Lower leg skin (tissue), 4 donors: ENCODE measurements at regions not wholly inside any gene's neighbourhood (a gene's known extent, or its start where the extent isn't known, plus 50 kb on each side); places are given as distances from the start of the nearest gene placed in this dataset.

Experiments used
- DNase-seq, 2 donors: peaks; one replicate each; pipeline ENCODE4 v3.0.0-alpha.2; 2019; ENCODE audit warnings: low spot score in 2 of 2
- H3K4me3 ChIP-seq: fragments of 200-600 bp; sonication (generic); 2 replicates; pipeline ENCODE4 v1.5.1; 2017; ENCODE audit warnings: mild to moderate bottlenecking, low read depth; ENCODE audit not compliant: poor library complexity, severe bottlenecking
- CTCF ChIP-seq, 3 donors: fragments of 450-650 bp; IDR thresholded peaks; one replicate each; pipeline ENCODE4 v1.5.1; 2016; ENCODE audit warnings: antibody characterized with exemption in 3 of 3, mild to moderate bottlenecking in 3 of 3, moderate library complexity in 2 of 3
- POLR2A ChIP-seq, 2 donors: fragments of 450-650 bp; IDR thresholded peaks; one replicate each; pipeline ENCODE4 v1.6.1; 2016 to 2017; ENCODE audit warnings: antibody characterized with exemption in 2 of 2, mild to moderate bottlenecking in 1 of 2, moderate library complexity in 1 of 2
- WGBS, 2 donors: methylation state at CpG; one replicate each; pipeline ENCODE4 v1.1.5; 2018; 5-methylcytosine and 5-hydroxymethylcytosine counted together
- intact Hi-C: fragments of 100-400 bp; cut with DNase I; formaldehyde crosslinking; loops from one replicate; pipeline ENCODE4 v1.15.0; 2023; ENCODE audit warnings: low total_unique reads

GRCh38 chr20:59451066-59451630, 150.7 kb downstream of the EDN3 start:
- no peak for DNase-seq
- intact Hi-C loops: no loop called here
- 79 to 82% methylated on average over 8 of the region's 8 CpGs for WGBS, 2 donors
- no peak for TF ChIP-seq CTCF (IDR thresholded peaks at IDR 0.05)
- TF ChIP-seq POLR2A (IDR thresholded peaks at IDR 0.05): no peak
- H3K4me3 ChIP-seq: no peak overlapping the region

GRCh38 chr20:59451641-59452040, 151.2 kb downstream of the EDN3 start:
- intact Hi-C loops: no loop called here
- no peak overlapping the region for H3K4me3 ChIP-seq
- 62% methylated on average over 4 of the region's 4 CpGs for WGBS, 2 donors
- DNase-seq: no peak
- no peak for TF ChIP-seq CTCF (IDR thresholded peaks at IDR 0.05)
- TF ChIP-seq POLR2A (IDR thresholded peaks at IDR 0.05): no peak

- TF ChIP-seq POLR2A (IDR thresholded peaks at IDR 0.05) (no peak), CTCF (IDR thresholded peaks at IDR 0.05) (no peak)
- no peak for DNase-seq
- H3K4me3 ChIP-seq: no peak overlapping the region
- intact Hi-C loops: no loop called here
- WGBS, 2 donors: 81 to 88% methylated on average over 13 of the region's 13 CpGs
Observed at GRCh38 chr20:59452856-59453255, 151.5 kb upstream of the PHACTR3 start.

- no peak overlapping the region for H3K4me3 ChIP-seq
- no peak for DNase-seq
- TF ChIP-seq CTCF (IDR thresholded peaks at IDR 0.05) (no peak), POLR2A (IDR thresholded peaks at IDR 0.05) (no peak)
- intact Hi-C loops: no loop called here
- WGBS, 2 donors: 75 to 80% methylated on average over 15 of the region's 15 CpGs
Observed at GRCh38 chr20:59453759-59454560, 150.4 kb upstream of the PHACTR3 start.

- intact Hi-C loops: no loop called here
- DNase-seq: peak in 1 of 2 donors; percentile 22
- 15 to 36% methylated on average over 8 of the region's 8 CpGs for whole genome bisulfite sequencing, 2 donors
- no peak overlapping the region for H3K4me3 ChIP-seq
- no peak for TF ChIP-seq POLR2A (IDR thresholded peaks at IDR 0.05)
- TF ChIP-seq CTCF (IDR thresholded peaks at IDR 0.05): peak in 1 of 3 donors; percentile 22
Observed at GRCh38 chr20:59455402-59456341, 148.7 kb upstream of the PHACTR3 start.
